DMS153 treated with DMSO at 0.1 percent for 48 hours (cell line): ENCODE measurements at regions not wholly inside any gene's neighbourhood (a gene's known extent, or its start where the extent isn't known, plus 50 kb on each side); places are given as distances from the start of the nearest gene placed in this dataset.

Experiments used
- DNase-seq: peaks from one replicate; lab custom pipeline; 2025; ENCODE audit not compliant: unreplicated experiment; lab: John Stamatoyannopoulos, UW

DNA sequence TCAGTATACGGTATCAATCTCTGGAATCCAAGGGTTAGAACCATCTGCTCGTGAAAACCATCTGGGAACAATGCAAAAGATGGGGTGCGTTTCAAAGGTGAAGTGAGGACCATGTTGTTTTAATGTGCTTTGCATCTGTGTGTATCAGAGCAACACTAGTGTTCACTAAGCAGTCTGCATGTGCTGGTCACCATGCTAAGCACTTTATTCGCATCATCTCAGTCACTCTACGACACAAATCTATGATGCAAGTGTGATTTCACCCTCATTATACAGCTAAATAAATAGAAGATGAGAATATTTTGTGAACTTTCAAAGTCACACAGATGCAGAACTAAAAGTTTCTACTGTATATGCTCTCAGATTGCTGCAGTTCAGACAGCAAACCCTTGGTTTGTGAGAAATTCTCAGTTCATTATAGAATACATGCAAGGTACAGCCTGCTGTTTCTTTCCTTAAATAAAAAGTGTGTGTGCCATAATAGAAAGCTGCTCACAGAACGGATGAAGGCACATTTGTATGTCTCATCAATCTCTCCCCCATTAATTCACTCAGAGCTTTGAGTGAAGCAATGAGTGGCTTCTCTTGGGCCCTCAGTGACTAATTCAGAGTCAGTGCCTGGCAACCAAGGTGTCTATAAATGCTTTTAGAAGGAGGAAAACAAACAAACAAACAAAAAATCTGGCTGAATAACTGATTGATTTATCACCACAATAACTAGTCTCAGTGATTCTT is 652.8 kb upstream of the SOX11 start:
- DNase-seq: no peak

DNA sequence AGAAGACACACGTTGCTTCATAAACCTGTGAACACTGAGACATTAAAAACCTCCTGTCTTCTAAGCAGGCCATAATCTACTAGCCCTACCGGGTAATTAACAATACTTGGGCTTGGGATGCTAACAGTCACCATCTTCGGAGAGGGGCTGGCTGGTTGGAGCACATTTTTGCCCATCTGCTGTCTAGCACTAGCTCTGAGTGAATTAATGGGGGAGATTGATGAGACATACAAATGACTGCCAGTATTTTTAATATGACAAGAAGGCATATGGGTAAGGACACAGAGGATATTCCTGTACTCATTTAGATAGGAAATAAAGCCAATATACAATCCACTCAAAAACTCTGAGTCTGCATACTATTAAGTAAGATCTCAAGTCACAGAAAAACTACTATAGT is 651.6 kb upstream of the SOX11 start:
- DNase-seq: no peak

- no peak for DNase-seq
These were observed 650.7 kb upstream of the SOX11 start for GRCh38 chr2:5041501-5041900.

- DNase-seq: no peak
These were observed 649.3 kb upstream of the SOX11 start for GRCh38 chr2:5042666-5043440.

DNA sequence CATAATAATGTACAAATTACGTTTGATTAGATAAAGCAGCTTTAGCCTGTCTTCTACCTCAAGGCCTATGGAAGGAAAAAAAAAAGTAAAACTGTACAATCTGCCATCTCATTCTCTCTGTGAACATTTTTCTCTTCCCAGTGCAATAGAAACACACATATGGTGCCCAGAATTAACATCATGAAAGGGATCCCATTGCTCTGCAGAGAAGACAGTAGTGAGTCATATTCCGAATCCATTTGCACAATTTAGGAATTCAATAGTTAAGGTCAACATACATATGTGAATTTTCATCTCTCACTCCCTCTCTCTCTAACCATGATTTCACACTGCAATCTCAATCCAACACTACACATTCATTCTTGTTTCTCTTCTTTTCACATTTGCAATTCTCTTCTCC is 640.9 kb upstream of the SOX11 start:
- no peak for DNase-seq

DNA sequence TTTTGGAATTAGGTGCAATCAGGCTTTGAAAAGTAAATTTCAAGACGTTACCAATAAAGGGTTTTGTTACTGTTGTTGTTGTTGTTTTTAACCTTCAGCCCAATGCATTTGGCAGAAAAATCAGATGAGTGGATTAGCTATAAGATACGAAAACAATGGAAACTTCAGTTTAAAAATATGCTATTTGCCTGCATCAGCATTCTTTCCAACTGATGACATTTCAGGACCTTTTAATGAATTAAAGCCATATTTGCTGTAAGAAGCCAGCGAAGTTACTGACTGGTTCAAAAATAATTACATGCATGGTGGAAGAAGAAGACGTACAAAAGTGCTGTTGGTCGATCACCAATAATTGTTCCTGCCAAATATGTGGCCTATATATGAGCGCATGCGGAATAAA is 639.3 kb upstream of the SOX11 start:
- DNase-seq: no peak

- peak; percentile 98 for DNase-seq
These were observed 634.3 kb upstream of the SOX11 start for GRCh38 chr2:5057891-5058351.

DNA sequence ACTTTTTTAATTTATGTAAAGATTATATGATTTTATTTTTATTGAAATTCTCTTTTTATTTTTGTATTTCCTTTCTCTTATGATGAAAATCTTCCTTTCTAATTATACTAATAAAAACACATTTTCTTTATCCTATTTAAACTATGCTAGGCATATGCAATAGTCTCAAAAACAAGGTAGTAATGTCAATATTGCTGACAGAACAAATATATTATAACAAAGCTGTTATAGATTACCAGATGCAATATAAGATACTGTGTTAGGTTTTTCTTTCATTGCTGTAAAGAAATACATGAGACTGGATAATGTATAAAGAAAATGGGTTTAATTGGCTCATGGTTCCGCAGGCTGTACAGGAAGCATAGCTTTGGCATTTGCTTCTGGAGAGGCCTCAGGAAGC is 631.2 kb upstream of the SOX11 start:
- DNase-seq: no peak

DNA sequence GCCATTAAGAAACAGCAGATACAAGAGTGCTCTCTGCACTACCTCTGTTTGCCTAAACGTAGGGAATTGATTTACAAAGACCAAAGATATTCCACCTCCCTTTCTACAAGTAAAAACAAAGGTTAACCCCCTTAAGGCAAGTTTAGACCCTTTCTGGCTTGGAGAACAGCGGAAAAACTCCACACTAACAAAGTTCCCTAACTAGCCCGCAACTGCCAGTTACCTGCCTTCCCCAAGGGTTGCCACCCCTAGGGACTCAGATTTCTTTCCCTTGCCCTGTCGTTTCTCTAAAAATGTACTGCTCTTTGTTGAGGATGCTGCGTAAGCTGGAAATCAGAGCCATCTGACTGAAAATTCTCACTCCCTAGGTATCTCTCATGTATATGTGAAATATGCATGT is 627.5 kb upstream of the SOX11 start:
- no peak for DNase-seq

- DNase-seq: no peak
These were observed 624.4 kb upstream of the SOX11 start for GRCh38 chr2:5067816-5068215.

DNA sequence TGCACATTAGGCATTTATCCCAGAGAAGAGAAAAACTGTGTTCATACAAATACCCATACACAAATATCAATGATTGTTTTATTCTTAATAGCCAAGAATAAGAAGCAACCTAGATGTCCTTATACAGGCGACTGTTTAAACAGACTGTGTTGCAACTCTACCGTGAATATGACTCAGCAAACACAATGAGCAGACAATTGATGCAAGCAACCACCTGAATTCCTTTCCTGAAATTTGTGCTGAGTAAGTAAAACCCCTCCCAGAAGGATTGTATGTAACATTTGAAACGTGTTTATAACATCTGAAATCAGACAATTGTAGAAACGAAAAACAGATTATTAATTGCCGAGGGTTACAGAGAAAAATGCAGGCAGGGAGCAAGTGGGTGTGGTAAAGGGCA is 621.9 kb upstream of the SOX11 start:
- peak; percentile 40 for DNase-seq

DNA sequence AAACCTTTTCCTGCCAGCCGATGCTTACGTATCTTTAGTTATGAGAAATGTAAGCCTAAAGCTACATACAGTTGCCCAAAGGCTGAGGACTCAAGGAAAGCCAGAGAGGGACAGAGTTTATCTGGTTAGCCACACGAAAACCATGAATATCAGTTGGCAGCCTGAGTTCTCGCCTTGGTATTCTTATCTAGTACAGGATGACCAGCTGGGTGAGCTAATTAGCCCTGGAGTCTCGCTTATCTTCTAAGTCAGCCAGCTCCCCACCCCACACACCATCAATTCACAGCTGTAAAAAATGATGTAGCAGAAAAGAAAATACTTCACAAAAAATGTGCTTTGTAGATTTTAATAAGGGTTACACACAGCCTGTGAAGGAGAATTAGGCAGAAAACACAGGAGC is 617.5 kb upstream of the SOX11 start:
- DNase-seq: no peak

GRCh38 chr2:5076599-5076998 is 615.6 kb upstream of the SOX11 start:
- no peak for DNase-seq

GRCh38 chr2:5077479-5078089 is 614.6 kb upstream of the SOX11 start:
- no peak for DNase-seq

- no peak for DNase-seq
These were observed 608.8 kb upstream of the SOX11 start for GRCh38 chr2:5083402-5083801.

- DNase-seq: no peak
These were observed 602.8 kb upstream of the SOX11 start for GRCh38 chr2:5089409-5089808.

DNA sequence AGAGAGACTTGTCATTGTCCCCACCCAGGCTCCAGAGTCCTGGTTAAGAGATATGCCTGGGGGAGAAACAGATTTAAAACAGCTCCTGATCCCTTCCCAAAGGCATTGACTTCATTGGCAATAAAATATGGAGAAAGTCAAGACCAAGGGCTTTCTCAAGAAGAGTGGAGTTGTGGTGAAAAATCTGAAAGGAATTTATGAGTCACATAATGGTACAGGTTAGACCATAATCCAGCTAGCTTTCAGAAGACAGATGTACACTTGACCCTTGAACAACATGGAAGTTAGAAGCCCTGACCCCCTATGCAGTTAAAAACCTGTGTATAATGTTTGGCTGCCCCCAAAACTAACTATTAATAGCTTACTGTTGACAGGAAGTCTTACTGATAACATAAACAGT is 599.1 kb upstream of the SOX11 start:
- DNase-seq: no peak

DNA sequence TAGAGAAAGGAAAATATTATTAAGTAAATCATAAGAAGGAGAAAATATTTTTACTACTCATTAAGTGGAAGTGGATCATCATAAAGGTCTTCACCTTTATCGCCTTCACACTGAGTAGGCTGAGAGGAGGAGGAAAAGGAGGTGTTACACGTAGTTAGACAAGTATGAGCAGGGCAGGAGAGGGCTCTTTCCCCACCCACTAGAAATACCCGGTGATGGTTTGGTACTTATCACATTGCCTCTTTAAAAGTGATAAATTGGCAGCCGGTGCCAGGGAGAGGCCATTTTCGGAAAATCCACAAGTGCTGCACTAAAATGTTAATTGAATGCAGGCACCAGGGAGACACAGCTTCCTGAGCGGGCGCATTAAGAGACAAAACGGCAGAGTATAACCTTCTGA is 598.7 kb upstream of the SOX11 start:
- DNase-seq: no peak

GRCh38 chr2:5094192-5094591 is 598.0 kb upstream of the SOX11 start:
- DNase-seq: no peak

DNA sequence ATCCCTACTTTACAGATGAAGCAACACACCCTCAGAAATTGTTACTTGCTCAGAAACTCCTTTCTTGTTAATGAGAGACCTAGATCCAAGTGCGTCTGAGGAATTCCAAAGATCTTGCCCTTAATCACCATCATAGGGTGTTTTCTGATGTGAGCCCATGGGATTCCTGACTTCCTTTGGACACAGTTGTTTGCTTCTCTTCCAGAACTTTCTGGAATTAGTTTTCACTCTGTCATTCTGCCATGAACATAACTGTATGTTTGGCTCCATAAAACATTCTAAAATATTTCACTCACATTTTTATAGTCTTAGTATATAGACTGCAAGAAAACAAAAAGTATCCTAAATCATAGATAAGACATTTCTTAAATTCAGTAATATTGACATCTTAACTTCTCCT is 593.9 kb upstream of the SOX11 start:
- no peak for DNase-seq

DNA sequence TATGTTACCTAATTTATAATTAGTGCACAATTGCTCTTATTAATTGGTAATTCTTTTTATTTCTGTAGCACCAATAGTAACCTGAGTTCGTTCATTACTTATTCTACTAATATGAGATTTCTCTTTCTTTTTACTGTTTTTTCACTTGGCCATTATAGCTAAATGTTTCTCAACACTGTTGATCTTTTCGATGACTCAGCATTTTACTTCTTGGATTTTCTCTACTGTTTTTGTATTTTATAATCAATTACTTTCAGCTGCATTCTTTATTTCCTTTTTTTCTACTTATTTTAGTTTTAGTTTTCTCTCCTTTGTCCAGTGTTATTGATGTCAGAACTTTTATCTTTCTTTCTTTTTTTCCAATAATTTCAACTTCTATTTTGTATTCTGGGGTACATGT is 589.4 kb upstream of the SOX11 start:
- no peak for DNase-seq

DNA sequence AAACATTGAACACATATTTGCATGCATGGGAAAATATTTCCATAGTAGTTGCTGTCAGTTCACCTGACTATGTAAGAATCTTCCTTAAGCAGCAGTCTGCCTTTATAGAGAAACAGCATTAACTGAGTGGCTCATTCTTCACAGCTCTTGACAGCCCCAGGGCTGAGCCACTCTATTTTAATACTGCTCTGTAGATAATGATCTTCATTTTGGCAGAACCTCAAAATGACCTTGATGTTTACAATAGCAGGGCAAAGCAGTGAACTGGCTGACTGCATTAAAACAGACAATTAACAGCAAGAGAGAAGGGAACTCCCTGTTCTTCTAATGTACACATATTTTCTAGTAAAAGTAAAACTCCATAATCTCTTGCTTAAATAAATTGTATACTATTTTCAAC is 580.6 kb upstream of the SOX11 start:
- peak; percentile 80 for DNase-seq
